ENCODE measurements at regions not wholly inside any gene's neighbourhood (a gene's known extent, or its start where the extent isn't known, plus 50 kb on each side); places are given as distances from the start of the nearest gene placed in this dataset.

DNA sequence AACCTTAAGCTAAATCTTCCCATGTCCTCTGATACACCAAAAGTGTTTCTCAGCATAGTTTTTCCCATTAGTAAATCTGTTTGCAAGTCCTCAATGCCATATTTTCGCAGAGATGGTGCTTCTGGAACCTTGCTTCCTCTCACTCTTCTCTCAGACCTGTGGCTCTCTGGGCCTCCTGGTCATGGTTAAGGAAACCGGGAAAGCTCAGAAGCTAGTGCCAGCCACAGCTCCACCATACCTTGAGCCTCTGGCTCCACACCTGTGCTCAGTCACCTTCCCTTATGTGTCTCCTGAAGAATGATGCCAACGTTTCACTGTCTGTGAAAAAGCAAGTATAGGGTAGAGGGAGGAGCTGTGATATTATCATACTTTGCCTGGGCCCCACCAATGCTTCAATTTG, 149.6 kb downstream of the CYP26A1 start:
- TF ChIP-seq, protein P1, sequence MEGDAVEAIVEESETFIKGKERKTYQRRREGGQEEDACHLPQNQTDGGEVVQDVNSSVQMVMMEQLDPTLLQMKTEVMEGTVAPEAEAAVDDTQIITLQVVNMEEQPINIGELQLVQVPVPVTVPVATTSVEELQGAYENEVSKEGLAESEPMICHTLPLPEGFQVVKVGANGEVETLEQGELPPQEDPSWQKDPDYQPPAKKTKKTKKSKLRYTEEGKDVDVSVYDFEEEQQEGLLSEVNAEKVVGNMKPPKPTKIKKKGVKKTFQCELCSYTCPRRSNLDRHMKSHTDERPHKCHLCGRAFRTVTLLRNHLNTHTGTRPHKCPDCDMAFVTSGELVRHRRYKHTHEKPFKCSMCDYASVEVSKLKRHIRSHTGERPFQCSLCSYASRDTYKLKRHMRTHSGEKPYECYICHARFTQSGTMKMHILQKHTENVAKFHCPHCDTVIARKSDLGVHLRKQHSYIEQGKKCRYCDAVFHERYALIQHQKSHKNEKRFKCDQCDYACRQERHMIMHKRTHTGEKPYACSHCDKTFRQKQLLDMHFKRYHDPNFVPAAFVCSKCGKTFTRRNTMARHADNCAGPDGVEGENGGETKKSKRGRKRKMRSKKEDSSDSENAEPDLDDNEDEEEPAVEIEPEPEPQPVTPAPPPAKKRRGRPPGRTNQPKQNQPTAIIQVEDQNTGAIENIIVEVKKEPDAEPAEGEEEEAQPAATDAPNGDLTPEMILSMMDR (conservative IDR thresholded peaks at IDR 0.05; ENCODE audit: low read depth, low read length): no peak
- TF ChIP-seq EZH2 (IDR thresholded peaks at IDR 0.05; ENCODE audit: borderline replicate concordance, low read depth, low read length, poor library complexity, severe bottlenecking): no peak
